ENCODE measurements at regions not wholly inside any gene's neighbourhood (a gene's known extent, or its start where the extent isn't known, plus 50 kb on each side); places are given as distances from the start of the nearest gene placed in this dataset.

GRCh38 chr10:113219446-113219845 is 269.4 kb downstream of the TCF7L2 start:
- TF ChIP-seq POLR2A (IDR thresholded peaks at IDR 0.05; ENCODE audit: low read depth) (no peak), CTCF (IDR thresholded peaks at IDR 0.05) (no peak), EP300 (IDR thresholded peaks at IDR 0.05) (no peak), POLR2AphosphoS5 (IDR thresholded peaks at IDR 0.05) (no peak)

Data from esophagus muscularis mucosa (tissue), 4 donors.